ENCODE measurements at regions not wholly inside any gene's neighbourhood (a gene's known extent, or its start where the extent isn't known, plus 50 kb on each side); places are given as distances from the start of the nearest gene placed in this dataset.

- Histone ChIP-seq H3K4me1 (no peaks in the 10 kb centered on the region), H3K9me3 (no peaks in the 10 kb centered on the region), H3K4me3 (no peak overlapping the region), H3K27ac (no peak overlapping the region), H3K36me3 (no peaks in the 10 kb centered on the region), H3K27me3 (peaks cover 0 to 54% of the 10 kb centered on the region in 2 donors)
- intact Hi-C loops (cut with DNase I; ENCODE audit: low total_unique reads), result no loop called here
- TF ChIP-seq CTCF (IDR thresholded peaks at IDR 0.05), result no peak
- DNase-seq, result peak; percentile 17 to 52
Observed at GRCh38 chr14:104387022-104388010, 192.2 kb upstream of the C14orf180 start.

- TF ChIP-seq CTCF (IDR thresholded peaks at IDR 0.05), result no peak
- no peaks in the 10 kb centered on the region for H3K4me1 ChIP-seq
- H3K4me3 ChIP-seq, result no peak overlapping the region
- H3K9me3 ChIP-seq, result no peaks in the 10 kb centered on the region
- intact Hi-C loops (cut with DNase I; ENCODE audit: low total_unique reads), result no loop called here
- no peaks in the 10 kb centered on the region for H3K36me3 ChIP-seq
- DNase-seq, result peak in 1 of 2 donors; percentile 19
- H3K27me3 ChIP-seq, result peaks cover 0 to 57% of the 10 kb centered on the region in 2 donors
- no peak overlapping the region for H3K27ac ChIP-seq
Observed at GRCh38 chr14:104388011-104388521, 191.5 kb upstream of the C14orf180 start.

- H3K27me3 ChIP-seq, result peaks cover 0 to 57% of the 10 kb centered on the region in 2 donors
- intact Hi-C loops (cut with DNase I; ENCODE audit: low total_unique reads), result no loop called here
- no peak overlapping the region for H3K4me3 ChIP-seq
- H3K36me3 ChIP-seq, result no peaks in the 10 kb centered on the region
- H3K9me3 ChIP-seq, result no peaks in the 10 kb centered on the region
- H3K27ac ChIP-seq, result no peak overlapping the region
- peak in 1 of 2 donors; percentile 14 for DNase-seq
- no peak for TF ChIP-seq CTCF (IDR thresholded peaks at IDR 0.05)
- H3K4me1 ChIP-seq, result no peaks in the 10 kb centered on the region
Observed at GRCh38 chr14:104388541-104389325, 190.8 kb upstream of the C14orf180 start.

- Histone ChIP-seq H3K9me3 (no peaks in the 10 kb centered on the region), H3K27me3 (peaks cover 0 to 57% of the 10 kb centered on the region in 2 donors), H3K36me3 (no peaks in the 10 kb centered on the region), H3K27ac (no peak overlapping the region), H3K4me3 (no peak overlapping the region), H3K4me1 (no peaks in the 10 kb centered on the region)
- intact Hi-C loops (cut with DNase I; ENCODE audit: low total_unique reads), result no loop called here
- peak in 1 of 2 donors; percentile 2 for DNase-seq
- TF ChIP-seq CTCF (IDR thresholded peaks at IDR 0.05), result no peak
Observed at GRCh38 chr14:104389326-104390220, 190.0 kb upstream of the C14orf180 start.

Measured in tibial artery (tissue), 4 donors.